GM12878 (cell line): ENCODE measurements at regions not wholly inside any gene's neighbourhood (a gene's known extent, or its start where the extent isn't known, plus 50 kb on each side); places are given as distances from the start of the nearest gene placed in this dataset.

ENCODE experiments used
- ATAC-seq: fragments of 200-7000 bp; cut with Tn5 transposase; 3 replicates; pipeline ENCODE4 v1.9.1; 2020; ENCODE audit warnings: mild to moderate bottlenecking, moderate library complexity
- BruUV-seq: library from RNA; stranded (reverse); fragments of 400-500 nt; replicated peaks from 2 replicates; lab custom pipeline; 2021; lab: Mats Ljungman, UMichigan
- CTCF ChIA-PET: fragments of 300-600 bp; sonication (Branson Sonifier 250); formaldehyde crosslinking; extraction: SDS; loops from one replicate; lab custom pipeline; 2021; ENCODE audit warnings: inconsistent platforms; lab: Yijun Ruan, JAX
- POLR2A ChIA-PET: fragments of 350-600 bp; formaldehyde crosslinking; extraction: SDS; loops from one replicate; lab custom pipeline; 2021; ENCODE audit warnings: inconsistent platforms; lab: Charles Lee
- RAD21 ChIA-PET: fragments of 300-600 bp; sonication (Branson Sonifier 250); formaldehyde crosslinking; loops from one replicate; lab custom pipeline; 2023; ENCODE audit warnings: antibody characterized with exemption; ENCODE audit not compliant: unreplicated experiment; lab: Charles Lee
- SMC1A ChIA-PET: fragments of 300-600 bp; sonication (Branson Sonifier 250); formaldehyde crosslinking; loops from one replicate; lab custom pipeline; 2023; ENCODE audit not compliant: unreplicated experiment, uncharacterized antibody; lab: Charles Lee
- DNase-seq: peaks from one replicate; pipeline ENCODE4 v3.0.0-alpha.2; 2011; ENCODE audit warnings: low read depth, low spot score
- FAIRE-seq: peaks from 3 replicates; lab custom pipeline; 2011; peaks lifted over from hg19 to GRCh38; lab: Jason Lieb, UNC
- H2AFZ ChIP-seq: 2 replicates; pipeline ENCODE4 v1.6.0; 2011; ENCODE audit warnings: low read depth, low read length, control low read depth; ENCODE audit not compliant: control insufficient read depth
- H3K27ac ChIP-seq: 2 replicates; pipeline ENCODE4 v1.5.1; 2011; ENCODE audit warnings: control low read depth; ENCODE audit not compliant: control insufficient read depth, insufficient read depth
- H3K27me3 ChIP-seq, 2 experiments: replicated peaks in 1 of 2; 2 replicates each; pipeline versions ENCODE4 v1.6.0 to v1.6.1; 2011; ENCODE audit warnings: low read length in 1 of 2; ENCODE audit not compliant: control insufficient read depth in 2 of 2, insufficient read depth in 2 of 2
- H3K36me3 ChIP-seq, 2 experiments: 2 replicates each; pipeline ENCODE4 v1.5.1; 2011; ENCODE audit warnings: low read length in 1 of 2; ENCODE audit not compliant: control insufficient read depth in 2 of 2, insufficient read depth in 2 of 2
- H3K4me1 ChIP-seq: 2 replicates; pipeline ENCODE4 v1.6.1; 2011; ENCODE audit warnings: mild to moderate bottlenecking, low read length, moderate library complexity, mixed read lengths; ENCODE audit not compliant: control insufficient read depth, insufficient read depth
- H3K4me2 ChIP-seq: 2 replicates; pipeline ENCODE4 v1.6.0; 2011; ENCODE audit warnings: control low read depth; ENCODE audit not compliant: control insufficient read depth, insufficient read depth
- H3K4me3 ChIP-seq: fragments of 200-600 bp; sonication (generic); 2 replicates; pipeline ENCODE4 v1.5.1; 2016
- H3K79me2 ChIP-seq: 2 replicates; pipeline ENCODE4 v1.6.0; 2011; ENCODE audit warnings: low read length; ENCODE audit not compliant: control insufficient read depth, insufficient read depth
- H3K9ac ChIP-seq: 2 replicates; pipeline ENCODE4 v1.8.0; 2011; ENCODE audit warnings: low read length, control low read depth, mixed read lengths; ENCODE audit not compliant: control insufficient read depth, insufficient read depth
- H3K9me3 ChIP-seq: replicated peaks from 3 replicates; pipeline ENCODE4 v1.5.1; 2011; ENCODE audit warnings: mild to moderate bottlenecking, low read length; ENCODE audit not compliant: control insufficient read depth, insufficient read depth
- H4K20me1 ChIP-seq: 2 replicates; pipeline ENCODE4 v1.6.0; 2011; ENCODE audit not compliant: control insufficient read depth, insufficient read depth
- ATF3 ChIP-seq: IDR thresholded peaks from 2 replicates; pipeline ENCODE4 v1.6.1; 2011; ENCODE audit warnings: low read depth, mild to moderate bottlenecking, low read length, moderate library complexity, borderline replicate concordance; ENCODE audit errors: extremely low read depth
- BACH1 ChIP-seq: fragments of 450-650 bp; IDR thresholded peaks from 2 replicates; pipeline ENCODE4 v1.6.1; 2017; ENCODE audit warnings: mild to moderate bottlenecking, borderline replicate concordance
- E4F1 ChIP-seq: fragments of 450-650 bp; IDR thresholded peaks from 2 replicates; pipeline ENCODE4 v1.6.1; 2018; ENCODE audit warnings: borderline replicate concordance, mild to moderate bottlenecking; ENCODE audit not compliant: partially characterized antibody
- ESRRA ChIP-seq: IDR thresholded peaks from 2 replicates; pipeline ENCODE4 v1.6.1; 2012; ENCODE audit warnings: mild to moderate bottlenecking, low read length, improper control_type of control experiment
- HDGF ChIP-seq: fragments of 450-650 bp; IDR thresholded peaks from 2 replicates; pipeline ENCODE4 v1.6.1; 2016; ENCODE audit warnings: antibody characterized with exemption
- HSF1 ChIP-seq: fragments of 150-350 bp; IDR thresholded peaks from 2 replicates; pipeline ENCODE4 v1.6.1; 2014; ENCODE audit warnings: mild to moderate bottlenecking, low read depth, low read length
- IKZF1 ChIP-seq: fragments of 450-650 bp; conservative IDR thresholded peaks from 2 replicates; pipeline ENCODE4 v1.6.1; 2017; ENCODE audit warnings: antibody characterized with exemption, mild to moderate bottlenecking
- NRF1 ChIP-seq: conservative IDR thresholded peaks from 2 replicates; pipeline ENCODE4 v1.6.1; 2011; ENCODE audit warnings: mild to moderate bottlenecking, low read depth, low read length, improper control_type of control experiment
- PRDM15 ChIP-seq: fragments of 450-650 bp; formaldehyde crosslinking; IDR thresholded peaks from 2 replicates; pipeline ENCODE4 v1.4.0; 2020; ENCODE audit warnings: mild to moderate bottlenecking, moderate library complexity
- REST ChIP-seq: IDR thresholded peaks from 2 replicates; pipeline ENCODE4 v1.6.1; 2012; ENCODE audit warnings: mild to moderate bottlenecking, low read depth, low read length
- SMAD5 ChIP-seq: IDR thresholded peaks from 2 replicates; pipeline ENCODE4 v1.6.1; 2016; ENCODE audit warnings: antibody characterized with exemption, low read depth
- SMARCA5 ChIP-seq: fragments of 450-650 bp; IDR thresholded peaks from 2 replicates; pipeline ENCODE4 v1.6.1; 2017; ENCODE audit warnings: mild to moderate bottlenecking
- STAT3 ChIP-seq: IDR thresholded peaks from 2 replicates; pipeline ENCODE4 v1.6.1; 2011; ENCODE audit warnings: low read depth, low read length, improper control_type of control experiment
- TCF12 ChIP-seq: IDR thresholded peaks from 2 replicates; pipeline ENCODE4 v1.6.1; 2011; ENCODE audit warnings: low read depth, mild to moderate bottlenecking, low read length
- WGBS: methylation state at CpG from one replicate; pipeline ENCODE4 v1.1.6; 2016; ENCODE audit warnings: low lambda C conversion rate; ENCODE audit not compliant: insufficient replicate concordance, insufficient coverage; ENCODE audit errors: missing lambda C conversion rate; 5-methylcytosine and 5-hydroxymethylcytosine counted together
- in situ Hi-C: fragments of 300-500 bp; cut with MboI; formaldehyde crosslinking; loops from 9 replicates; pipeline ENCODE4 v1.14.3; 2018; ENCODE audit warnings: mixed read lengths
- intact Hi-C: fragments of 100-400 bp; cut with micrococcal nuclease; formaldehyde crosslinking; loops from one replicate; pipeline ENCODE4 v1.14.2; 2022; ENCODE audit not compliant: unreplicated experiment

GRCh38 chr14:47790477-47790876, 115.1 kb upstream of the MDGA2 start:
- H3K27ac ChIP-seq, result no peak overlapping the region
- no peaks in the 10 kb centered on the region for H3K36me3 ChIP-seq
- H3K4me1 ChIP-seq, result no peaks in the 10 kb centered on the region
- H3K4me2 ChIP-seq, result no peak overlapping the region
- no peaks in the 10 kb centered on the region for H3K79me2 ChIP-seq
- H3K9ac ChIP-seq, result no peak overlapping the region
- no peak for FAIRE-seq
- POLR2A ChIA-PET, result no interaction called here
- no peak overlapping the region for H3K4me3 ChIP-seq
- no peak overlapping the region for H2AFZ ChIP-seq
- SMC1A ChIA-PET, result no interaction called here
- RAD21 ChIA-PET, result no interaction called here
- in situ Hi-C loops (no loop called here), intact Hi-C loops (no loop called here)
- no peak for ATAC-seq
- H3K27me3 ChIP-seq, result no peaks in the 10 kb centered on the region
- no peak for DNase-seq
- WGBS, result 55% methylated on average over 6 of the region's 6 CpGs
- no TSS peak for BruUV-seq
- CTCF ChIA-PET, result no interaction called here
- H4K20me1 ChIP-seq, result no peaks in the 10 kb centered on the region
- no peaks in the 10 kb centered on the region for H3K9me3 ChIP-seq
- TF ChIP-seq TCF12 (no peak), PRDM15 (no peak), E4F1 (no peak), BACH1 (no peak), IKZF1 (no peak), REST (no peak), SMAD5 (no peak), HDGF (no peak), SMARCA5 (no peak), NRF1 (no peak), ATF3 (no peak), HSF1 (no peak), STAT3 (no peak), ESRRA (no peak)
